ENCODE measurements at regions not wholly inside any gene's neighbourhood (a gene's known extent, or its start where the extent isn't known, plus 50 kb on each side); places are given as distances from the start of the nearest gene placed in this dataset.

GRCh38 chr2:3132966-3133365 lies 244.7 kb downstream of the EIPR1 start:
- TF ChIP-seq, protein P1, sequence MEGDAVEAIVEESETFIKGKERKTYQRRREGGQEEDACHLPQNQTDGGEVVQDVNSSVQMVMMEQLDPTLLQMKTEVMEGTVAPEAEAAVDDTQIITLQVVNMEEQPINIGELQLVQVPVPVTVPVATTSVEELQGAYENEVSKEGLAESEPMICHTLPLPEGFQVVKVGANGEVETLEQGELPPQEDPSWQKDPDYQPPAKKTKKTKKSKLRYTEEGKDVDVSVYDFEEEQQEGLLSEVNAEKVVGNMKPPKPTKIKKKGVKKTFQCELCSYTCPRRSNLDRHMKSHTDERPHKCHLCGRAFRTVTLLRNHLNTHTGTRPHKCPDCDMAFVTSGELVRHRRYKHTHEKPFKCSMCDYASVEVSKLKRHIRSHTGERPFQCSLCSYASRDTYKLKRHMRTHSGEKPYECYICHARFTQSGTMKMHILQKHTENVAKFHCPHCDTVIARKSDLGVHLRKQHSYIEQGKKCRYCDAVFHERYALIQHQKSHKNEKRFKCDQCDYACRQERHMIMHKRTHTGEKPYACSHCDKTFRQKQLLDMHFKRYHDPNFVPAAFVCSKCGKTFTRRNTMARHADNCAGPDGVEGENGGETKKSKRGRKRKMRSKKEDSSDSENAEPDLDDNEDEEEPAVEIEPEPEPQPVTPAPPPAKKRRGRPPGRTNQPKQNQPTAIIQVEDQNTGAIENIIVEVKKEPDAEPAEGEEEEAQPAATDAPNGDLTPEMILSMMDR (IDR thresholded peaks at IDR 0.05; ENCODE audit: poor library complexity), result no peak
- TF ChIP-seq EZH2 (IDR thresholded peaks at IDR 0.05; ENCODE audit: borderline replicate concordance), result no peak
